Loucy (cell line): ENCODE measurements at regions not wholly inside any gene's neighbourhood (a gene's known extent, or its start where the extent isn't known, plus 50 kb on each side); places are given as distances from the start of the nearest gene placed in this dataset.

Experiments
- H2AFZ ChIP-seq: fragments of 200-600 bp; sonication (generic); 2 replicates; pipeline ENCODE4 v1.6.0; 2016; ENCODE audit warnings: antibody characterized with exemption, mild to moderate bottlenecking, low read length, moderate library complexity
- H3F3A ChIP-seq: fragments of 200-600 bp; 2 replicates; pipeline ENCODE4 v1.6.0; 2016; ENCODE audit warnings: antibody characterized with exemption, low read depth, mild to moderate bottlenecking
- H3K27me3 ChIP-seq: fragments of 200-600 bp; sonication (generic); 2 replicates; pipeline ENCODE4 v1.6.1; 2014; ENCODE audit warnings: low read length, mild to moderate bottlenecking; ENCODE audit not compliant: insufficient read depth, poor library complexity, severe bottlenecking
- H3K36me3 ChIP-seq: fragments of 200-600 bp; sonication (generic); 2 replicates; pipeline ENCODE4 v1.6.1; 2016; ENCODE audit warnings: low read length; ENCODE audit not compliant: insufficient read depth
- H3K4me1 ChIP-seq: fragments of 200-600 bp; sonication (generic); 2 replicates; pipeline ENCODE4 v1.5.1; 2014; ENCODE audit warnings: low read length, mild to moderate bottlenecking; ENCODE audit not compliant: insufficient read depth, poor library complexity, severe bottlenecking
- H3K4me2 ChIP-seq: fragments of 200-600 bp; sonication (generic); 2 replicates; pipeline ENCODE4 v1.6.0; 2014; ENCODE audit warnings: antibody characterized with exemption, low read length, low read depth, mild to moderate bottlenecking; ENCODE audit not compliant: poor library complexity, severe bottlenecking
- H3K4me3 ChIP-seq: fragments of 200-600 bp; sonication (generic); 2 replicates; pipeline ENCODE4 v1.5.1; 2014; ENCODE audit warnings: low read length, mild to moderate bottlenecking, mixed read lengths; ENCODE audit not compliant: poor library complexity, severe bottlenecking
- H3K79me2 ChIP-seq: fragments of 200-600 bp; sonication (generic); 2 replicates; pipeline ENCODE4 v1.6.1; 2014; ENCODE audit warnings: low read length; ENCODE audit not compliant: insufficient read depth
- H3K9ac ChIP-seq: fragments of 200-600 bp; sonication (generic); 2 replicates; pipeline ENCODE4 v1.6.0; 2014; ENCODE audit warnings: mild to moderate bottlenecking, low read depth, low read length, moderate library complexity; ENCODE audit not compliant: poor library complexity, severe bottlenecking
- H3K9me2 ChIP-seq: fragments of 200-600 bp; sonication (generic); replicated peaks from 2 replicates; pipeline ENCODE4 v1.6.1; 2016; ENCODE audit warnings: low read depth, low read length, mixed read lengths
- H3K9me3 ChIP-seq: fragments of 200-600 bp; sonication (generic); 2 replicates; pipeline ENCODE4 v1.6.1; 2014; ENCODE audit warnings: mild to moderate bottlenecking, antibody characterized with exemption, low read length, low read depth; ENCODE audit not compliant: insufficient read depth
- H4K20me1 ChIP-seq: fragments of 200-600 bp; sonication (generic); 2 replicates; pipeline ENCODE4 v1.6.0; 2014; ENCODE audit warnings: antibody characterized with exemption, low read length, mild to moderate bottlenecking; ENCODE audit not compliant: insufficient read depth, poor library complexity, severe bottlenecking
- EZH2phosphoT487 ChIP-seq: fragments of 200-600 bp; IDR thresholded peaks from 2 replicates; pipeline ENCODE4 v1.6.1; 2018; ENCODE audit warnings: antibody characterized with exemption, mild to moderate bottlenecking, moderate library complexity, borderline replicate concordance
- TF ChIP-seq, protein P1 (sequence below): fragments of 200-600 bp; sonication (generic); conservative IDR thresholded peaks from 2 replicates; pipeline ENCODE4 v1.5.1; 2014; ENCODE audit warnings: mild to moderate bottlenecking, antibody characterized with exemption, low read length

DNA sequence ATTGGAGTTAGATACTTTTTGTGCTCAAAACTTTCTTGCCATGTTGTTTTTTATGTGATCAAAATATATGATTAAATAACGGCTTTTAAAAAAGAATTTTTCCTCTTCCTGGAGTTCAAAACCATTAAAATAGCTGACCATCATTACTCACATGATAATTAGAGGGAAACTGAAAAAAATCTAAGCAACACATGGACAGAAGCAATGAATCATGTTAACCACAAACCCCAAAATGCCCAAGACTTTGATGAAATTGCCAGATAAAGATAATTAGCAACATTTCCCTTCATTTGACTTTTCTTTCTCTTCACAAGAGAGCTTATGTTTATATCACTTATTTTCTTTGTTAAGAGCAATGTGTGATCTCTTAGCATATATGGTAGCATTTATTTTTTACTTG is 1294.2 kb downstream of the EFNA5 start:
- H4K20me1 ChIP-seq = no peaks in the 10 kb centered on the region
- H3K79me2 ChIP-seq = no peaks in the 10 kb centered on the region
- no peaks in the 10 kb centered on the region for H3F3A ChIP-seq
- no peak overlapping the region for H3K4me2 ChIP-seq
- no peaks in the 10 kb centered on the region for H3K9me3 ChIP-seq
- no peak overlapping the region for H3K4me3 ChIP-seq
- no peaks in the 10 kb centered on the region for H3K27me3 ChIP-seq
- H3K9ac ChIP-seq = no peak overlapping the region
- no peaks in the 10 kb centered on the region for H3K36me3 ChIP-seq
- no peak for TF ChIP-seq EZH2phosphoT487
- TF ChIP-seq, protein P1, sequence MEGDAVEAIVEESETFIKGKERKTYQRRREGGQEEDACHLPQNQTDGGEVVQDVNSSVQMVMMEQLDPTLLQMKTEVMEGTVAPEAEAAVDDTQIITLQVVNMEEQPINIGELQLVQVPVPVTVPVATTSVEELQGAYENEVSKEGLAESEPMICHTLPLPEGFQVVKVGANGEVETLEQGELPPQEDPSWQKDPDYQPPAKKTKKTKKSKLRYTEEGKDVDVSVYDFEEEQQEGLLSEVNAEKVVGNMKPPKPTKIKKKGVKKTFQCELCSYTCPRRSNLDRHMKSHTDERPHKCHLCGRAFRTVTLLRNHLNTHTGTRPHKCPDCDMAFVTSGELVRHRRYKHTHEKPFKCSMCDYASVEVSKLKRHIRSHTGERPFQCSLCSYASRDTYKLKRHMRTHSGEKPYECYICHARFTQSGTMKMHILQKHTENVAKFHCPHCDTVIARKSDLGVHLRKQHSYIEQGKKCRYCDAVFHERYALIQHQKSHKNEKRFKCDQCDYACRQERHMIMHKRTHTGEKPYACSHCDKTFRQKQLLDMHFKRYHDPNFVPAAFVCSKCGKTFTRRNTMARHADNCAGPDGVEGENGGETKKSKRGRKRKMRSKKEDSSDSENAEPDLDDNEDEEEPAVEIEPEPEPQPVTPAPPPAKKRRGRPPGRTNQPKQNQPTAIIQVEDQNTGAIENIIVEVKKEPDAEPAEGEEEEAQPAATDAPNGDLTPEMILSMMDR = no peak
- H3K4me1 ChIP-seq = no peaks in the 10 kb centered on the region
- H2AFZ ChIP-seq = no peak overlapping the region
- H3K9me2 ChIP-seq = no peaks in the 10 kb centered on the region

DNA sequence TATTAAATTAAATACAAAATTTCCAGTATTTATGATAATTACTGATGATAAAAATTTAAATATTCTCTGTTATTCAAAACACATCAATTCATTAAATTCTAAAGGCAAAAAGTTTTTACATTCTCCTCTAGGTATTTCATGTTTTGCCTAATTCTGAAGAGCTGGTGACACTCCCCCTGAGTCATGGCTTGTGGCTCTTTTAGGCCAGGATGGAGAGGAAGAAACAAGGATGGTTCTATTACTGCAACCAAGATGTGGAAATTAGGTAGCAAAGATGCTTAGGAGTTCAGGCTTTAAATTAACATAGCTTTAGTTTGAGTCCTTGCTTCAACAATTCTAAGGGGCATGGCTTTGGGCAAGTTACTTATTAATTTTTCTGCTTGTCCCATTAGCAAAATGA is 1295.8 kb downstream of the EFNA5 start:
- no peaks in the 10 kb centered on the region for H3K9me3 ChIP-seq
- no peaks in the 10 kb centered on the region for H4K20me1 ChIP-seq
- no peaks in the 10 kb centered on the region for H3K4me1 ChIP-seq
- H3F3A ChIP-seq = no peaks in the 10 kb centered on the region
- TF ChIP-seq EZH2phosphoT487 = no peak
- H3K9ac ChIP-seq = no peak overlapping the region
- no peak overlapping the region for H3K4me2 ChIP-seq
- H3K27me3 ChIP-seq = no peaks in the 10 kb centered on the region
- no peaks in the 10 kb centered on the region for H3K79me2 ChIP-seq
- H3K4me3 ChIP-seq = no peak overlapping the region
- H3K9me2 ChIP-seq = no peaks in the 10 kb centered on the region
- H3K36me3 ChIP-seq = no peaks in the 10 kb centered on the region
- H2AFZ ChIP-seq = no peak overlapping the region

DNA sequence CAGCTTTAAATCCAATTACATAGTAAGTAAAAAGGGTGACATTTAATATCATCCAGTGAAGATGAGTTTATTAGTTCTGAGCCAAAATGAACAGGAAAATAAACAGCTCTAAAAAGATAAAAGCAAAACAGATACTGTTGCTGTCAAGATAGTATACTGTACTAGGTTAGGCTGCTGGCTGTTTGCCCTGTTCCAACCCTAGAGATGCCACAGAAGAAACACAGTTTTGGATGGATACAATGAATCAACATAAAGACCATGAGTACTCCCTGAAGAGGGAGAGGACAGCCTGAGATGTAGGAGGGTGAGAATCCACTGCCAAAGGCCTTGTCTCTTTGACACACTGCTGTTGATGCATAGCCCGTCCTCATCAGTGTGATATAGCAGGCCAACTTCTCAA is 1302.7 kb downstream of the EFNA5 start:
- TF ChIP-seq EZH2phosphoT487 = no peak
- TF ChIP-seq, protein P1 = no peak

DNA sequence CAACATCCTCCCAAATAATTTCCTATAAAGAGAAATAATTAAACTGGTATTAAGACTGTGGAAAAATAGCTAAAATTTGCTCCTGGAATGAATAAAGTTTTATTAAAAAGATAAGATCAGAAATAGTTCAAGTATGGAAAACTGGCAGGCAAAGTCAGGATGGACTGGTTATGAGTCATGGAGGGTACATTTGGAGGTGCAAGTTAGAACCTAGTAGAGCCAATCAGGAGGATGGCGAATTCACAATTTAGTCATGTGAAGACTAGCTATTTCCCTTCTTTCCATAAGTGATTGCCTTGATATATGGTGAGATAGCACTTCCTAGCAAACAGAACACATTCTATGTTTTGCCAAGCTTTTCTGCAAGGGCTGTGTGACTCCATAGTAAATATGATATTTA is 1303.5 kb downstream of the EFNA5 start:
- no peaks in the 10 kb centered on the region for H3F3A ChIP-seq
- no peaks in the 10 kb centered on the region for H3K27me3 ChIP-seq
- H3K4me1 ChIP-seq = no peaks in the 10 kb centered on the region
- H4K20me1 ChIP-seq = no peaks in the 10 kb centered on the region
- no peak overlapping the region for H3K9ac ChIP-seq
- no peaks in the 10 kb centered on the region for H3K36me3 ChIP-seq
- TF ChIP-seq EZH2phosphoT487 = no peak
- TF ChIP-seq, protein P1 = no peak
- no peaks in the 10 kb centered on the region for H3K9me2 ChIP-seq
- no peaks in the 10 kb centered on the region for H3K79me2 ChIP-seq
- no peak overlapping the region for H3K4me3 ChIP-seq
- H2AFZ ChIP-seq = no peak overlapping the region
- H3K9me3 ChIP-seq = no peaks in the 10 kb centered on the region
- no peak overlapping the region for H3K4me2 ChIP-seq

More for the DNA sequence above, 1302.7 kb downstream of the EFNA5 start:
- Histone ChIP-seq H3K9me2 (no peaks in the 10 kb centered on the region), H3K9me3 (no peaks in the 10 kb centered on the region), H3K4me2 (no peak overlapping the region), H3K27me3 (no peaks in the 10 kb centered on the region), H4K20me1 (no peaks in the 10 kb centered on the region), H3K4me1 (no peaks in the 10 kb centered on the region), H3K79me2 (no peaks in the 10 kb centered on the region), H3K9ac (no peak overlapping the region), H3K36me3 (no peaks in the 10 kb centered on the region), H3K4me3 (no peak overlapping the region), H2AFZ (no peak overlapping the region), H3F3A (no peaks in the 10 kb centered on the region)
